SU-DHL-6 (cell line): ENCODE measurements at regions not wholly inside any gene's neighbourhood (a gene's known extent, or its start where the extent isn't known, plus 50 kb on each side); places are given as distances from the start of the nearest gene placed in this dataset.

Source experiments
- EZH2phosphoT487 ChIP-seq: fragments of 200-600 bp; sonication (generic), shearing (Covaris generic); conservative IDR thresholded peaks from 2 replicates; pipeline ENCODE4 v1.6.1; 2018; ENCODE audit warnings: mild to moderate bottlenecking, antibody characterized with exemption, low read length, moderate library complexity, mixed read lengths
- TF ChIP-seq, protein P1 (sequence below): fragments of 200-600 bp; sonication (generic); IDR thresholded peaks from one replicate; pipeline ENCODE4 v1.5.1; 2017; ENCODE audit warnings: antibody characterized with exemption, mild to moderate bottlenecking, low read length, moderate library complexity; ENCODE audit not compliant: insufficient read depth, poor library complexity, severe bottlenecking

GRCh38 chr2:145702305-145702704 lies 1182.4 kb upstream of the ZEB2 start:
- TF ChIP-seq, protein P1, sequence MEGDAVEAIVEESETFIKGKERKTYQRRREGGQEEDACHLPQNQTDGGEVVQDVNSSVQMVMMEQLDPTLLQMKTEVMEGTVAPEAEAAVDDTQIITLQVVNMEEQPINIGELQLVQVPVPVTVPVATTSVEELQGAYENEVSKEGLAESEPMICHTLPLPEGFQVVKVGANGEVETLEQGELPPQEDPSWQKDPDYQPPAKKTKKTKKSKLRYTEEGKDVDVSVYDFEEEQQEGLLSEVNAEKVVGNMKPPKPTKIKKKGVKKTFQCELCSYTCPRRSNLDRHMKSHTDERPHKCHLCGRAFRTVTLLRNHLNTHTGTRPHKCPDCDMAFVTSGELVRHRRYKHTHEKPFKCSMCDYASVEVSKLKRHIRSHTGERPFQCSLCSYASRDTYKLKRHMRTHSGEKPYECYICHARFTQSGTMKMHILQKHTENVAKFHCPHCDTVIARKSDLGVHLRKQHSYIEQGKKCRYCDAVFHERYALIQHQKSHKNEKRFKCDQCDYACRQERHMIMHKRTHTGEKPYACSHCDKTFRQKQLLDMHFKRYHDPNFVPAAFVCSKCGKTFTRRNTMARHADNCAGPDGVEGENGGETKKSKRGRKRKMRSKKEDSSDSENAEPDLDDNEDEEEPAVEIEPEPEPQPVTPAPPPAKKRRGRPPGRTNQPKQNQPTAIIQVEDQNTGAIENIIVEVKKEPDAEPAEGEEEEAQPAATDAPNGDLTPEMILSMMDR: no peak
- no peak for TF ChIP-seq EZH2phosphoT487
